Subcutaneous abdominal adipose tissue (tissue), 5 donors: ENCODE measurements at regions not wholly inside any gene's neighbourhood (a gene's known extent, or its start where the extent isn't known, plus 50 kb on each side); places are given as distances from the start of the nearest gene placed in this dataset.

Experiments used
- H3K27ac ChIP-seq: one replicate; pipeline ENCODE4 v1.7.0; 2013; ENCODE audit warnings: low read depth, mild to moderate bottlenecking, inconsistent platforms, low read length, moderate library complexity
- H3K27me3 ChIP-seq, 5 donors: one replicate each; pipeline ENCODE4 v1.7.0; 2013; ENCODE audit warnings: low read length in 5 of 5, inconsistent platforms in 1 of 5; ENCODE audit not compliant: control insufficient read depth in 5 of 5, insufficient read depth in 4 of 5
- H3K36me3 ChIP-seq, 5 donors: one replicate each; pipeline ENCODE4 v1.7.0; 2013; ENCODE audit warnings: low read length in 5 of 5; ENCODE audit not compliant: control insufficient read depth in 5 of 5, insufficient read depth in 5 of 5
- H3K4me1 ChIP-seq, 5 donors: one replicate each; pipeline ENCODE4 v1.7.0; 2013; ENCODE audit warnings: low read length in 5 of 5, mild to moderate bottlenecking in 3 of 5, moderate library complexity in 1 of 5; ENCODE audit not compliant: control insufficient read depth in 5 of 5, insufficient read depth in 5 of 5
- H3K4me3 ChIP-seq, 5 donors: one replicate each; pipeline ENCODE4 v1.7.0; 2013; ENCODE audit warnings: low read length in 5 of 5, low read depth in 1 of 5
- H3K9ac ChIP-seq, 5 donors: one replicate each; pipeline ENCODE4 v1.7.0; 2013; ENCODE audit warnings: low read length in 5 of 5, mild to moderate bottlenecking in 4 of 5, moderate library complexity in 3 of 5
- H3K9me3 ChIP-seq, 5 donors: one replicate each; pipeline ENCODE4 v1.7.0; 2013; ENCODE audit warnings: low read length in 5 of 5; ENCODE audit not compliant: control insufficient read depth in 5 of 5
- donor health status: healthy.
- donor health status: healthy.
- donor health status: healthy.
- donor health status: healthy.
- donor health status: healthy.

DNA sequence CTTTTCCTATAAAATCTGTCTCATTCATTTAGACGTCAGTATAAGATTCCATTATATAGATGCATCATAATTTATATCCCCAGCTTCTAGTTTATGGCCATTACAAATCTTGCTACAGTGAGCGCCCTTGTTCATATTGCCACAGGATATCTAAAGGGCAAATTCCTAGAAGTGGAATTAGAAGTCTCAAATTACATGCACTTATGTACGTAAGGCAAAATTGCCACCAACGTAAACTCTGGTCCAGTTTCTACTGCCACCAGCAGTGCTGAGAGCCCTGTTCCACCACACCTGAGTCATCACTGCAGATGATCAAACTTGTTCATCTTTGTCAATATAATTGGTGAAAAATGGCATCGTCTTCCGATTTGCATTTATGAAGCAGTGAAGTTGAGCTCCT is 90.9 kb upstream of the ID2 start:
- Histone ChIP-seq H3K27me3 (peaks cover 0 to 12% (median 6%) of the 10 kb centered on the region in 5 donors), H3K9ac (no peak overlapping the region), H3K9me3 (no peaks in the 10 kb centered on the region), H3K27ac (no peak overlapping the region), H3K4me1 (peaks cover 0 to 9% (median 0%) of the 10 kb centered on the region in 5 donors), H3K4me3 (no peak overlapping the region), H3K36me3 (no peaks in the 10 kb centered on the region)

- no peak overlapping the region for H3K9ac ChIP-seq
- peaks cover 0 to under 1% (median 0%) of the 10 kb centered on the region in 5 donors for H3K4me1 ChIP-seq
- H3K27me3 ChIP-seq: peaks cover 0 to 2% (median 0%) of the 10 kb centered on the region in 5 donors
- H3K9me3 ChIP-seq: no peaks in the 10 kb centered on the region
- no peaks in the 10 kb centered on the region for H3K36me3 ChIP-seq
- no peak overlapping the region for H3K27ac ChIP-seq
- H3K4me3 ChIP-seq: no peak overlapping the region
Observed at GRCh38 chr2:8592736-8593135, 89.1 kb upstream of the ID2 start.

DNA sequence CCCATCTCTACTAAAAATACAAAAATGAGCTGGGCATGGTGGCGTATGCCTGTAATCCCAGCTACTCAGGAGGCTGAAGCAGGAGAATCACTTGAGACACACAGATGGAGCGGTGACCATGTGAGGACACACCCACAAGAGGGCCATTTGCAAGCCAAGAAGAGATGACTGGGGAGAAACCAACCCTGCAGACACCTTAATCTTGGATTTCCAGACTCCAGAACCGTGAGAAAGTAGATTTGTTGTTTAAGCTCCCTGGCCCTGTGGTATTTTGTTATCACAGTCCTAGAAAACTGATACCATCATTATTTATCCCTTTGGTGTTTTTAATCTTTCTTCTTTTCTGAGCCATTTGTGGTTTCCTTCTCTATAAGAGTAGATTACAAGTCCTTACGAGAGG is 88.6 kb upstream of the ID2 start:
- H3K4me3 ChIP-seq: no peak overlapping the region
- H3K36me3 ChIP-seq: no peaks in the 10 kb centered on the region
- H3K27me3 ChIP-seq: no peaks in the 10 kb centered on the region
- H3K9me3 ChIP-seq: no peaks in the 10 kb centered on the region
- H3K27ac ChIP-seq: no peak overlapping the region
- no peak overlapping the region for H3K9ac ChIP-seq
- peaks cover 0 to 5% (median 0%) of the 10 kb centered on the region in 5 donors for H3K4me1 ChIP-seq

GRCh38 chr2:8594731-8595427 is 87.0 kb upstream of the ID2 start:
- Histone ChIP-seq H3K27me3 (no peaks in the 10 kb centered on the region), H3K4me3 (no peak overlapping the region), H3K9ac (no peak overlapping the region), H3K4me1 (peaks cover 0 to 5% (median 0%) of the 10 kb centered on the region in 5 donors), H3K9me3 (no peaks in the 10 kb centered on the region), H3K36me3 (no peaks in the 10 kb centered on the region), H3K27ac (no peak overlapping the region)

- Histone ChIP-seq H3K4me3 (no peak overlapping the region), H3K4me1 (peaks cover 0 to 5% (median 0%) of the 10 kb centered on the region in 5 donors), H3K9me3 (no peaks in the 10 kb centered on the region), H3K36me3 (no peaks in the 10 kb centered on the region), H3K27ac (no peak overlapping the region), H3K9ac (no peak overlapping the region), H3K27me3 (no peaks in the 10 kb centered on the region)
Observed at GRCh38 chr2:8595428-8595805, 86.4 kb upstream of the ID2 start.

DNA sequence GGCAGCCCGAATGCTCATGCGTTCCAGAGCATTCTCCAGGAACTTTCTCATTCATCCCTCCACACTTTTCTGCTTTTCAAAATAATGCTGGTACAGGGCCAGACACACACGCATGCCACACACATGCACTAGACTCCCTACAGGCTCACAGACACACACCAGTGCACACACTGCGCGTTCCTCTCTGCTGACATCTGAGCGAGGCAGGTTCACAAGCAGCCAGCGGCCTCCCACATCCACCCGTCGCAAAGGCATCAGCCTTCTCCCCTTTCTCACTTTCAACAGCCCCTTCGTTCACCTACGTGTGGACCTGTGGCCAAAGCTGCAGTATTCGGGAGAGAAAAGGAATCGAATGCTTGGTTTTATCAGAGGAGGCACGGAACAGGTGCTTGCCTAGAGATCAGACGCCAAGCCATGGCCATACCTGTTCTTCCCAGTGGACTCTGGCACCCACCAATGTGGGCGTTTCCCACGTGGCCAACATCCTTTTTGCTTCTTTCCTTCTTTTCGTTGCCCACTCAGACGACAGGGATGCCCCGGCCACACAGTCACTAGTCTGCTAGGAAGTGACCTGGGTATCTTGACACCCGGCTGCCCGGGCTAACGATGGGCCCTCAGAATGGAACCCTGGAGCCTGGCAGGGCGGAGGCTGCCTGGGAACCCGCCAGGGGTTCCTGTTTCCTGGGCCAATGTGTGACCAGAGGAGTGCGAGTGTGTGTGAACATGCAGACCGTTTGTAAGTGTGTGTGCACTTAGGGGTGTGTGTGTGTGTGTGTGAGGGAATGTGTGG is 85.8 kb upstream of the ID2 start:
- Histone ChIP-seq H3K27me3 (no peaks in the 10 kb centered on the region), H3K27ac (no peak overlapping the region), H3K4me3 (no peak overlapping the region), H3K9me3 (no peaks in the 10 kb centered on the region), H3K9ac (no peak overlapping the region), H3K36me3 (no peaks in the 10 kb centered on the region), H3K4me1 (peaks cover 0 to 5% (median 0%) of the 10 kb centered on the region in 5 donors)

DNA sequence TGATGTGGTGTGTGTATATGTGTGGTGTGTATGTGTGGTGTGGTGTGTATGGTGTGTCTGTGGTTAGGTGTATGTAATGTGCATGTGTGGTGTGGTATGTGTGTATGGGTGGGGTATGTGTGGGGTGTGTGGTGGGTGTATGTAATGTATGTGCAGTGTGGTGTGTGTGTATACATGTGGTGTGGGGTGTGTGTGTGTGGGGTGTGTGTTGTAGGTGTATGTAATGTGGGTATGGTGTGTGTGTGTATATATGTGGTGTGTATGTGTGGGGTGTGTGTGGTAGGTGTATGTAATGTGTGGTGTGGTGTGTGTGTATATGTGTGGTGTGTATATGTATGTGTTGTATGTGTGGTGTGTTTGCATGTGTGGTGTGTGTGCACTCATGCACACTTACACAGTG is 84.8 kb upstream of the ID2 start:
- H3K27me3 ChIP-seq: no peaks in the 10 kb centered on the region
- no peaks in the 10 kb centered on the region for H3K9me3 ChIP-seq
- no peak overlapping the region for H3K4me3 ChIP-seq
- H3K9ac ChIP-seq: no peak overlapping the region
- H3K4me1 ChIP-seq: peaks cover 0 to 5% (median 0%) of the 10 kb centered on the region in 5 donors
- H3K36me3 ChIP-seq: no peaks in the 10 kb centered on the region
- H3K27ac ChIP-seq: no peak overlapping the region

- peaks cover 0 to 5% (median 0%) of the 10 kb centered on the region in 5 donors for H3K4me1 ChIP-seq
- no peak overlapping the region for H3K9ac ChIP-seq
- H3K27ac ChIP-seq: no peak overlapping the region
- H3K36me3 ChIP-seq: no peaks in the 10 kb centered on the region
- H3K4me3 ChIP-seq: no peak overlapping the region
- H3K27me3 ChIP-seq: no peaks in the 10 kb centered on the region
- H3K9me3 ChIP-seq: no peaks in the 10 kb centered on the region
Observed at GRCh38 chr2:8597559-8598225, 84.2 kb upstream of the ID2 start.

DNA sequence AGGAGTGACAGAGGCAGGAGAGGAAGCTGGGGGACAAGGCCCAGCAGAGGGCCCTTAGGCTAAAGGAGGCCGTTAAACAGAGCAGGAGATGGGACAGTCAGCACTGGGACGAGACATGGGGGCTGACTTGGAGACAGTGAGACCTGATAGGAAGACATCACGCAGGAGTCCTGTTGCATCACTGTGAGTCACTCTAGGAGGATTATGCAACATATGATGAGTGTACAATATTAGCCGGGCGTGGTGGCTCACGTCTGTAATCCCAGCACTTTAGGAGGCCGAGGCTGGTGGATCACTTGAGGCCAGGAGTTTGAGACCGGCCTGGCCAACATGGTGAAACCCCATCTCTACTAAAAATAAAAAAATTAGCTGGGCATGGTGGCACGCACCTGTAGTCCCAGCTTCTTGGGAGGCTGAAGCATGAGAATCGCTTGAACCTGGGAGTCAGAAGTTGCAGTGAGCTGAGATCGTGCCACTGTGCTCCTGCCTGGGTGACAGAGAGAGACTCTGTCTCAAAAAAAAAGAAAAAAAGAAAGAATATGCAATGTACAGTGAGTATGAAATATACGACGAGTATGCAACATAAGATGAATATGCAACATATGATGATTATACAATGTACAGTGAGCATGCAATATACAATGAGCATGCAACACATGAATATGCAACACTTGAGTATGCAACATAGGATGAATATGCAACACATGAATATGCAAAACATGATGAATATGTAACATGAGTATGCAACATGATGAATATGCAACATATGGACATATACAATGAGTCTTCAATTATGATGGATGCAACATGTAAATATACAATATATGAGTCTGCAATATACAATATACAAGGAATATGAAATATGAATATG is 83.3 kb upstream of the ID2 start:
- no peak overlapping the region for H3K9ac ChIP-seq
- H3K27ac ChIP-seq: no peak overlapping the region
- no peaks in the 10 kb centered on the region for H3K36me3 ChIP-seq
- H3K27me3 ChIP-seq: no peaks in the 10 kb centered on the region
- H3K4me3 ChIP-seq: no peak overlapping the region
- no peaks in the 10 kb centered on the region for H3K9me3 ChIP-seq
- peaks cover 0 to 5% (median 0%) of the 10 kb centered on the region in 5 donors for H3K4me1 ChIP-seq
